HT1080 (cell line): ENCODE measurements at regions not wholly inside any gene's neighbourhood (a gene's known extent, or its start where the extent isn't known, plus 50 kb on each side); places are given as distances from the start of the nearest gene placed in this dataset.

Source experiments
- DNase-seq: peaks from one replicate; pipeline ENCODE4 v3.0.0-alpha.2; 2015; ENCODE audit warnings: low read depth

DNA sequence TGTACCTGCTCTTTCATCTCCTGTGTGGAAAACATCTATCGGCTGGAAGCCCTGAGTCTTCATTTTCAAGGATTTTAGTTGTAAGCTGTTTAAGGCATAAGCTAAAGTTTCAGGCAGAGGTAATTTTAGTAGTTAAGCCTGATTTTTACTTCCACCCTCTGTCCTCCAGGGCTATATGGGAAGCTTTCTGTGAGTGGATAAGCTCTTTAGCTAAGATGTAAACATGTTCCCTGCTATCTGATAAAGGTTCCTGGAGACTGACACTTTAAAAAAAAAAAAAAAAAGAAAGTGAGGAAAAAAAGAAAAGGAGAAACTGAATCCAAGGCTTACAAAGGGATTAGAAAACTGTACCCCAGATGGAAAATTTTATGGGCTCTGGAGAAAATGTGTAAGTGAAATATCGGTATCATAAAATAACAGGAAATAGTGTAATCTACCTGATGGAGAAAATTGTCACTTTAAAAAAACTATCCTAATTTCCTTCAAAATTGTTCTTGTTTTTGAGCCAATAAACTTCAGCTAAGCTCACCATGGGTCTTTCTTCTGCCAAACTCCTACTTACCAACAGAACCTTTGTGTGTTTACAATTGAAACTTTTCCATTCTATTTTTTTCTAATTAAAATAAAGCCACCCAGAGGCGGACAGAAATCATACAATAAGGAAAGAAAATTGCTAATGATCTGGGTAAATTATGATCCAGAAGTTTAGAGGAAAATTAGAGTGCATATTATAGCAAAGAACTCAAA is 180.5 kb downstream of the TGFB2 start:
- no peak for DNase-seq

DNA sequence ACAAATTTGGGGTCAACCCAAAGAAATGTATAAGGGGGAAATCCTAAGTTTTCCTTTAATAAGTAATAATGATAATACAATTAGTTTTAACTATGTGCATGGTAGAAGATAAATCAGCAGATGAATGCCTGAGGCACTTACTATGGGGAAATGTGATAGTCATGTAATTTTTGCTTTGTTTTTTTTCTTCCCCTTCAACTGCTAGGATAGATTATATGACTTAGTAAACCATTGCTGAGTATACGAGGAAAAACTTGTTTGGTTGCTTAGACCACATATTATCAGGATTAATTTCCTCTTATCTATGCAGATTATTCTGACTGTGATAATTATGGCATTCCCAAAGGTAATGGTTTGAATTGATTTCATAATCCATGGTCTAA is 181.1 kb downstream of the TGFB2 start:
- DNase-seq = no peak

DNA sequence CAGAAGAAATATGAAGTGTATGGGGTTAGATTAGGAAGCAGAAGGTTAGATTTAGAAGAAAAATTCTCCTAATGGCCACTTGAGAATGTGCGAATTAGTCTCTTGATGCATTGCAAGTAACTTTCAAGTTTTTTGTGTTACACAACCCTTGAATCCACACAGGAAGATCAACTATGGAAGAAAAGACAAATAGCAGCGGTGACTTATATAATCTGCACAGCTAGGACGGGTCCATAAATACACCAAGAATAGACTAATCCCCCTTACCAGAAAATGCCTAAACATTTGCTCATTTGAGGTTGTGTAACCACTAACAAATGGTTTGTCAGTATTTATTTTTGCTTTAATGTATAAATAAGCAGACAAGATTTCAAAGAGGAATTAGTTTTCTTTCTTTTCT is 182.6 kb downstream of the TGFB2 start:
- no peak for DNase-seq

DNA sequence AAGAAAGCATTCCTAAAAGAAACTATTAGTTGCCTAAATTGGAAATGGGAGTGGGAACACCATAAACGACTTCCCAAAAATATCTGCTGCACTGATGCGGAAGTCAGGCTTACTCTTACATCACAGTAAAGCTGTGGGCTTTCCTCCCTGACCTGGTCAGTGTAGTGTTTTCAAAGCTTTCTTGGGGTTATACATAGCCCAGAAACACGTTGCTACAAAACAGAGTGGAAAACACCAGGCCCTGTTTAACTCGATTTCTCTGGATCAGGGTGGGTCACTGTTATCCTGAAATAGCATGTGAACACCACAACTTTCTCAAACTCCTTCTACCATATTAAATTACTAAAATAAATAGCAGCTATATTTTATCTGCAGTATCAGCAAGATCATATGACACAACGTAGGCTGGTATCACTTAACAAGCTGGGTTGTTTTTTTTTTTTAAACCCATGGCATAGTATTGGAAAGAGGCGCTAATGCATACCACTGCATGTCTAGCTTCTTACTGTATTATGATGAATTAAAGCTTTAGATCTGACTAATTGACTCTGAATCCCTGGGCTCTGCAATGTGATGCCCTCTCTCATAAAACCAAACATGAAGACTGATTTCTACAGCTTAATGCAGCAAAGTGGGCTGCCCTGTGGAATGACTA is 184.6 kb downstream of the TGFB2 start:
- peak; percentile 6 for DNase-seq

DNA sequence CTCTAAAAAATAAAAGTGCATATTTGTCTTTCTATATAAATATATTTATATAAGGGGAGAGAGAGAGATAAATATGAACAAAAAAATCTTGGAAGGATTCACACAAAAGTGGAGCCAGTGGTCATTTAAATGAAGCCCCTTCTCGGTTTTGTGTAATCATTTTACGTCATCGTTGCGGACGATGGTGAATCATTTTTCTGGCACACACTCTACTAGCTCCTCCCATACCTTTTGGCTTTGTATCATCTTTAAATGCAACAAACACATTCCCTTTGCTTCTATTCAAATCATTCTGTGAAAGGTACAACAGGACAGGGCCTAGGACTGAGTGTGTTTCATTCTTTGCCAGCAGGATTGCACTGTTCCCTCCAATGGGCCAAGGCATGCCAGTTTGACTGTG is 186.8 kb downstream of the TGFB2 start:
- DNase-seq = no peak

DNA sequence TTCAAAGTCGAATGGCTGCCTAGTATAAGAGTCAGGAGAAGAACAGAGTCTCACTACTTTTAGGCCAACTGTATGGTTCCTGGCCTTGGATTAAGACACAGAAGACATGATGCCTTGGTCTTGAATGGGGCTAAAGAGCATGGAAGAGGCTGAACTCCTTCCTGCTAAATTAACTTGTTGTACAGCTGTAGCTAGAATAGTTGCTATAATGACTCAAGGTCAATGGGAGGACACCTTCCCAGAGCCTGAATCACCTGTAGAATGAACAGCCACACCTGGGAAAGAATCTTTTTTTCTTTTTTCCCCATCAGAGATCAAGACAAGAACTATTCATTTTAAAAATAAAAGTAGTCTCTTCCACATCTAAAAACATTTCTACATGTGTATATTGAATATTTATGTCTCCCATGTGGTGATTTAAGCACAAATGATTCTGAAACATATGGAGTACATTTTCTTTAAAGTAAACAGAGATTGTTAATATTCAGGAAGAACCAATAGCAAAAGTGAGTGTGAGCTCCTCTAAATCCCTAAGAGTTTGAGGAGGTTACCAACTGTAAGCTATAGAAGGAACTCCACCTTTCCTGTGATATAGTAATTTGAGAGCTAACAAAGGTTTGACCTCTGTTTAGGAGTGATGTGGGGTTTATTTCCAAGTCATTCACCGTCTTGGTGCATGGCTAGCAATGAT is 191.3 kb downstream of the TGFB2 start:
- DNase-seq = no peak

DNA sequence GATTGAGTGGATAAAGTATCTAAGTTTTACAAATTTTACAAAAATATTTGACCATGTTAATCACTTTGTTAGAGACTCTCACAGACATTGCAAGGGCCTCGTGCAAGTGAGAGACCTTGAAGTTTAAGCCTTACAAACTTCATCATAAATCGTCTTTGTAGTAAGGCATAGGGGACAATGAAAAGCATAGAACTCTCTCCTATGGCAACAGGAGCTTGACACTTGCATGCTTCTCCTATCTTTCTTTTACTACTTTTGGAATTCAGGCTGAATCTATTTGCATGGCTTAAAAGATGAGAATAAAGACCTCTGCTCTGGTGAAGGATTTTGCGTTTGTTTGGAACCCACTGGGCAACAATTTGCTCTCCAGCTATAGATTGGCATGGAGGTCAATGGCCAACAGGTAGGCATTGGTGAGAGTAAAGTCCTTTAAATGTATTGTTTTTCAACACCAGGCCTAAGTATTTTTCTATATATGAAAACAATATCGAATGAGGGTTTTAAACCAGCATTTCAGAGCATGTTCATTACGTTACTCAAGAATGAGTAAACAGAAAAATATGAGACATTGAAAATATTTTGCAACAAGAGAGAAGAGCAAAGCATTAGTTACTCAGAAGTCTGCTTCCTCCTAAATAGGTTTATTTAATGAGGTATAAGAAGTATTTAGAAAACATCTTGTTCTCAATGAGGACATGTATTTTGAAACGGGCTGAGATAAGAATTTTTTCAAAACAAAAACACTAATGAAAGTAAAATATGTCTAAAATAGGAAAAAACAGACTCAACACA is 192.2 kb downstream of the TGFB2 start:
- no peak for DNase-seq

DNA sequence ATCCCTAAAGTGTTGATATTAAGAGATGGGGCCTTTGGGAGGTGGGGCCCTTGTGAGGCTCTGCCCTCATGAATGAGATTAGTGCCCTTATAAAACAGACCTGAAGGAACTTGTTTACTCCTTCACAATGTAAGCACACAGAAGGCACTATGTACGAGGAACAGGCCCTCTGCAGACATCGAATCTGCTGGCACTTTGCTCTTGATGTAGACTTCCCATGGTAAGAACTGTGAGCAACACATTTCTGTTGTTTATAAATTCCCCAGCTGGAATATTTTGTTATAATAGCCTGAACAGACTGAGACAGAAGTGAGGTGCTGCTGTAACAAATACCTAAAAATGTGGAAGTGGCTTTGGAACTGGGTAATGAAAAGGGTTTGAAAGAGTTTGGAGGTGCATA is 193.2 kb downstream of the TGFB2 start:
- no peak for DNase-seq

DNA sequence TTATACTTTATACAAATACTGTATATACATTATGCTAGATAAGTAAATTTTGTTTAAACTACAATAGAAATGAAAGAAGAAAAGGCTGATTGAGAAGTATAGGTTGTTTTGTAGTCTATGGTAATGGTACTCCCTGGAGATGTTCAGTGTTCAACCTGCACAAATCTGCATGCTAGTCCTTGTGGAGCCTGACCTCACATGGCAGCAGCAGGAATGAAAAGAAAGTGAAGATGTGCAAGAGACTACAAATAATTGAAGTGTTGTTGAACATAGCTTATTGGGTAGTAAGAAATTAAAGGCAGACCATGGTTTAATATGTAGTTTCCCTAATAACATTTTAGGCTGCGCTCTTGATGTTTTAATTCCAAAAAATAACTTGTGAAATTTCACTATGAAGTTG is 201.2 kb downstream of the TGFB2 start:
- peak; percentile 20 for DNase-seq

DNA sequence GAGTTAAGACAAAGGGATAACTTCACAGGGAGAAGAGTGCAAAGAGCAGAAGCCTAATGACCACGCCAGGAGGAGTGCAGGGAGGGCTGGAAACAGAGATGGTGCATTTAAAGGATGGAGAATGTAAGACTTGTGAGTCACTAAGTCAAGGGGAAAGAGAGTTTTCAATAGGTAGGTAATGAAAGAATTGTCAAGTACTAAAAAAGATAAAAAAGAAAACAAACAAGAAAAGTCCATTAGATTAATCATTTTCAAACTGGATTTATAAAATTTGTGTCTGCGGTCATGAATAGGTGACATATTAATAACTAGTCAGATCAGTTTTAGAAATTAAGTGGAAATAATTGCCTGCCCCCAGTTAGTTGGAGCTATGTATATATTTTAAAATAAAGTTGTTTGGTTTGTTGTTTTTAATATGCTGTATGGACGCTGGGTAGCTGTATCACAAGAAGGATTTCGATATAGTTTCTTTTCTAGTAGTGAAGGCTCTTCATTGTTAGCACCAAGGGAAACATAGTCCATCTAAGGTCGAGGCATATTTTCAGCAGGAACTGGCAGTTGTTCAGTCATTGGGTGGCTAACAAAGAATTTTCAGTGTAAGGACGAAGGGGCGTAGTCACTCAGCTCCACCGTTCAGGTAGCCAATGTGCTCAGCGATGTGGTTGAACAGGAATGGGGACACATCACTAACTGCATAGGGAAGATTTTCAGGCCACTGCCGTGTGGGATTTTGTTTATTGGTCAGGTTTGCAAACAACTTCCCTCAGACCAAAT is 203.0 kb downstream of the TGFB2 start:
- no peak for DNase-seq

DNA sequence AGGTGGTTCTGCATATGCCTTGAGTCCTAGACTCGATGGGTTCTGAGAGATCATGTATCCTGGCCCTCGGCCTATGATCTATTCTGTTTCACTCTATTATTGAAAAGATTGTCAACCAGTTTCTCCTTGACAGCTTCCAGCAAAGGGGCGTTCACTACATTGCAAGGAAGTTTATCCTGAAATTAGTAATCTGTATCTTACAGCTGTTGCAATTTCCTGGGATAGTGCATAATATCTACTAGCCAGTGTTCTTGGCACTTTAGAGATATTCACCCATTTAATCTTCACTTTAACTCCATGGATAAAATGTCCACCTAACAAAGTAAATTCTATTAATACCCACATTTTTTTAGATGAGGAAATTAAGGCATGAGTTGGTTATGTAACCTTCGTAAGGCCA is 203.6 kb downstream of the TGFB2 start:
- no peak for DNase-seq

DNA sequence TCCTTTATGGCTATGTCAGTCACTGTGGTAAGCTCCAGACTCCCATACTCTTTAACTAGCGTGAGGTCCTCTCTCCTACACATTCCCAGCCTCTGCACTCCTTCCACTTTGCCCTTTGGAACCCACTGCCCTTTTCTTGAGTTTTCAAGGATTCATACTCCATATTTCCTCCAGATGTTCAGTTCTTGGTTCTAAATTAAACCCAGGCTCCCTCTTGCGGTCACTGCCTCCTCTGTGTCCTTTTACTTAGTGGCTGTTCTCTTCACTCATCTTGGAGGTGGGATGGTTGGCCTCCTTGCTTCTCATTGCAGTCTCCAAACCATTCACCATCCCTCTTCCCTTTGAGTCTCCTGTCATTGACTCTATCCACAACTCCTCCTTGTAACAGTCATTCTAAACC is 208.1 kb downstream of the TGFB2 start:
- peak; percentile 46 for DNase-seq

DNA sequence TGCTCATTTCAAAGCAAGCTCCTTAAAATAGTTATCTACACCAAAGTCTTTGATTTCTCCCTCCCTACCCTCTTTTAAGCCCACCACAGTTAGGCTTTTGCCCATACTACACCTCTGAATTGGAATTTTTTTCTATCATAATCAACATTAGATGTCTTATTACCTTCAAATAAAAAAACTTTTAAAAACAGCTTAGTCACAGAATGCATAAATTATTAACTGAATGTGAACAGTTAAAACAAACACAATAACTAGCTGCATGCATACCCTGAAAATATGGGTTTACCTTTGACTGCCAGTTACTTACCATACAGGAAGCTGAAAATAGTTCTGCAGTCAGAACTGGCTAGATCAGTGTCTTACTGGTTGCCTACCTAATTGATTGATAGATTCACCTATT is 210.9 kb downstream of the TGFB2 start:
- no peak for DNase-seq

DNA sequence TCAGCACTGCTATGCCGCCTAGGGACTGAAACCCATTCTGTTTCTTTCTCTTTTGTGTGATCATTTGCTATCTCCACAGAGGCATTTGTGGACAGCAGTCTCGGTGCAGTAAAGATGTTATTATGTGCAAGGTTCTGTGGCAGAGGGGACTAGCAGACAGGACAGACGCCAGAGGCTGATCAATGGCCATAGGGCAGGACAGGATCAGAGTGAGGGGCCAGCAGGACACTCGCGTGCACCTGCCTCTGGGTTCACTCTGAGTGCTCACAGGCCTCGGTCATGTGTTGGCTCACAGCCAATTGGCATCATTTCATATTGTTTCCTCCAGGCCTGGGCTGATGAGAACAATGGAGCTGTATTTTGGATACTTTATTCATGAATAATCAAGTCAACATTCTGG is 212.6 kb downstream of the TGFB2 start:
- peak; percentile 17 for DNase-seq

DNA sequence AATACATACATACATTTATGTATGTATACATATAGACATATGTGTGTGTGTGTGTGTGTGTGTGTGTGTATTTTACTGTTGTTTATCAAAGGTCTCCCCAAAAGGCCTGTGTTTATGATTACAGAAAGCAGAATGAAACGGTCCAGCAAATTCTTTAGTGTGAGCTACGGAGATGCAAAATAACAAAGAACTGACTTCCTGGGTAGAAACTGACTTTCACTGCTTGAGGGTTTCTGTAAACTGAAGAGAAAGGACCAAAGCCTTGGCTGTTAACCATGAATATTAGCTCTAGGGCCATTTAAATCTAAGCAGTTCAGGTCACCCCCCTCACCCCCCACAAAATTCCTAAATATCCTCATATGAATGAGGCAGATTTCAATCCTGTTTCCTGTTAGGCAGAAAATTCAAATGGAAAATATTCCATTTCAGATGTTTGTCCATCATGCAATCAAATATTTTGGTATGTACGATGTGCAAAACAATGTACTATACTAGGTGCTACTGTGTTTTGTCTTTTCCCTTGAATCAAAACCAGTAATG is 213.2 kb downstream of the TGFB2 start:
- no peak for DNase-seq

DNA sequence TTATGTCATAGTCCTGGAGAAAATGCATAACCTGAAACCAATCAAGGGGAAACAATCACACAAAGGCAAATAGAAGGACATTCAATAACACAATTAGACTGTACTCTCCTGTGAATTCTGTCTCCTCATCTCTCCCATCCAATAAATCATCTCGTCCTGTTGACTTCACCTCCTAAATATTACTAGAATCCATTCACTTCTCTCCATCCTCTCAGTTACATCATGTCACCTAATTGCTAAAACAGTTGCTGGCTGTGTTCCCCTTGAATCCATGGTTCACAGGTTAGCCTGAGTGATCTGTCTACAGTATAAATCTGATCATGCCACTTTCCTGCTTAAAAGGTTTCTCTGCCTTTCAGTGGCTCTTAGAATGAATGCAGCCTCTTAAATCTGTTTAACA is 220.2 kb downstream of the TGFB2 start:
- no peak for DNase-seq

DNA sequence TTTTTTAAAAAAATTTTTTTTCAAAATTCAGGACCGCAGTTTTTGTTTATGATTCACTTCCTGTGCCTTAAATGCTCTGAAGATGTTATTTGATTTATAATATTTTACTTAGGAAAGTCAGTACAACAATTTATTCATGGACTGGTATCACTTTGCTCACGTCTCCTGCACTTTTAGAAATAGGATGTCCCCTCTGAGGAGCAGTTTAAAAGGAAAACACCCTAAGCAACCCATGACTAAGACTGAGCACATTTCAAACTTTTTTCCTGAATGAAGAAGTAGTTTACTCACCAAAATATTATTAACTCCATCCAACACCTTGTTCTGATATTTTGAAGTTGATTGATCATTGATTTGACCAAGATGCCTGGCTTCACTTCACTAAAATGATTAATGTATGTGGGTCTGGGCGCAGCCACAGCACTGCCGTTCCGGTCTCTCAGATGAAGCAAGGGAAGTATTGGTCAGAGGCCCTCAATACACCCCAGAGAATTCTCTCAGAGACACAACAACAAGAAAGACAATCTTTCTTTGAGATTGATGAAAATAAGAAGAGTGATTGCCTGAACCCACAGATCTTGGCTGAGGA is 223.9 kb downstream of the TGFB2 start:
- peak; percentile 14 for DNase-seq

DNA sequence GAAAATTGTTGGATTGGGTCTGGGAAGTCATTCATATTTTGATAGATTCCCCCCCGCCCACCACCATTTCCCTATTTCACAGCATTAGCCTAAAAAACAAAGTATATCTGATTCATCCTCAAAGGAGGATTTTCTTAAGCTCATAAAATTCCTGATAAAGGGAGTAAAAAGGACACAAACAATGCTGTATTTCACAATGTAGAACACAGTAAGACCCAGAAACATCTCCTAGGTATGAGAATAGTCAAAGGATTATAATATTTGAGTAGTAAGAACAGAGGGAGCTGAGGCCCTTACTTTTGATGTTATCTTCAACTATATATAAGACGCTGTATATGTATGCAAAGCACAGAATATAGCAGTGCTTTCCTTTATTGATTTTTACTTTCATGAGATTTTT is 225.3 kb downstream of the TGFB2 start:
- DNase-seq = no peak

DNA sequence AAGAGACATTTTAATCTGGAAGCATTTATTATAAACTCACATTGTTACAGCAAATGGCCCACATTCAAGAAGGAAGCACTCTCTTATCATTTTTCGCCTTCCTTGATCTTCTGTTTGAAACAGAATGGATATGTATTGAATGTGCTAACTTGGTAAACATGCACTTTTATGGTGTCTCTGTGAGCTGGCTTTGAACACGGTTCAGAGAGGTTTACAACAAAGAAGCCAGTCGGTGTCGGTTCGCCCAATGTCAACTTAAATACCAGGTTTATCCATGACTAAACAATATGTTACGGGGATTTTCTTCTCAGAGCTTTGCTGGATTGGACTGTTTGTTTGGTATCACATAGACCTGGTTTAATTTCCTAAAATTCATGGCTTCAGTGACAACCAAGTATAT is 226.4 kb downstream of the TGFB2 start:
- no peak for DNase-seq

DNA sequence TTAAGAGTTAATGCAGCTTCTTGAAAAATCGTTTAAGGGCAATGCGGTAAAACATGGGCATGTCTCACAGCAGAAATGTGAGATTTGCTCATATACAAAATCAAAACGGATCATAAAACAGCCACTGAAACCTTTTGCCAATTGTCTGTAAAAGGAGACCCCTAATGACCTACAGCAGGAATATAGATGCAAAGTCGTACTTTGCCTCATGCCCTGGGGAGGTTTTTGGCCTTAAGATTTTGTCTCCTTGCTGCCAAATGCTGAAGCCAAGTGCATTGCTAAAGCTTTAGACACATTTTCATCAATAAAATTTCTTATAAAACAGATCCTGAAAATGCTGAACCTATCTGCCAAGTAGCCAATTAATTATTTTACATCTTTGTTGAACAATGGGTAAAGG is 226.9 kb downstream of the TGFB2 start:
- no peak for DNase-seq

DNA sequence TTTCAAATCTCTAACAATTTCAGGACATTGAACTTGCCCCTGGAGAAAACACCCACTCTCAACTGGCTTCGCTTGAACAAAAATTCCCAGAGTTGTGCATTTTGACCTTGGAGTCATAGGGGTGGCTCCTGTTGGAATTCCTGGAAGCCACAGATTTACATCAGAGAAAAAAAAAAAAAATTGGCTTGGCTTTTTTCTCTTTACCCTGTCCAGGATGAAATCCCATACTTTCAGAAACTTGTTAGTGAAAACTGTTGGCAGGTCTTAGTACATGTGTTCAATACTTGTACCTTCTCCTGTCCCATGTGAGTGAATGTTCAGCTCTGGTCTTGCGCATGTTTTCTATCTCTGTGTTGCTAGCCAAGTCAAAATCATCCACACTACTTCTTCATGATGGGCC is 228.8 kb downstream of the TGFB2 start:
- DNase-seq = no peak
